H1 (cell line): ENCODE measurements at regions not wholly inside any gene's neighbourhood (a gene's known extent, or its start where the extent isn't known, plus 50 kb on each side); places are given as distances from the start of the nearest gene placed in this dataset.

Experiments used
- CTCF ChIA-PET: fragments of 300-600 bp; sonication (Branson Sonifier 250); formaldehyde crosslinking; loops from one replicate; lab custom pipeline; 2021; ENCODE audit not compliant: partially characterized antibody; lab: Charles Lee
- POLR2A ChIA-PET: fragments of 300-600 bp; sonication (Branson Sonifier 250); formaldehyde crosslinking; loops from one replicate; lab custom pipeline; 2021; ENCODE audit warnings: inconsistent platforms; ENCODE audit not compliant: partially characterized antibody; lab: Charles Lee
- DNase-seq, 2 experiments: peaks; one replicate each; pipeline versions ENCODE4 v3.0.0 to v3.0.0-alpha.2; 2010 to 2022; ENCODE audit warnings: low spot score in 2 of 2, low read depth in 1 of 2, mixed read lengths in 1 of 2
- FAIRE-seq: peaks from 2 replicates; lab custom pipeline; 2011; peaks lifted over from hg19 to GRCh38; lab: Jason Lieb, UNC
- H2AFZ ChIP-seq: 2 replicates; pipeline ENCODE4 v1.8.1; 2012; ENCODE audit warnings: low read length, inconsistent platforms
- H2AK5ac ChIP-seq: 2 replicates; pipeline ENCODE4 v1.6.1; 2013; ENCODE audit warnings: low read depth, low read length
- H2BK120ac ChIP-seq: replicated peaks from 2 replicates; pipeline ENCODE3; 2013; ENCODE audit warnings: low read depth, low read length, inconsistent platforms
- H2BK12ac ChIP-seq: 2 replicates; pipeline ENCODE4 v1.6.1; 2013; ENCODE audit warnings: low read depth, low read length
- H2BK15ac ChIP-seq: 2 replicates; pipeline ENCODE4 v1.6.1; 2013; ENCODE audit warnings: low read length
- H2BK20ac ChIP-seq: 2 replicates; pipeline ENCODE4 v1.6.1; 2013; ENCODE audit warnings: low read length
- H2BK5ac ChIP-seq: 2 replicates; pipeline ENCODE4 v1.6.1; 2013; ENCODE audit warnings: low read depth, low read length
- H3K14ac ChIP-seq: 2 replicates; pipeline ENCODE4 v1.6.1; 2013; ENCODE audit warnings: inconsistent platforms; ENCODE audit not compliant: insufficient read length
- H3K18ac ChIP-seq: 2 replicates; pipeline ENCODE4 v1.6.1; 2013; ENCODE audit warnings: low read length; ENCODE audit errors: extremely low read depth
- H3K23ac ChIP-seq: 2 replicates; pipeline ENCODE4 v1.6.1; 2013; ENCODE audit warnings: inconsistent platforms; ENCODE audit not compliant: insufficient read length
- H3K23me2 ChIP-seq: 2 replicates; pipeline ENCODE4 v1.6.1; 2013; ENCODE audit warnings: low read depth, low read length
- H3K27ac ChIP-seq: 2 replicates; pipeline ENCODE4 v1.6.1; 2011; ENCODE audit warnings: low read depth, low read length, inconsistent platforms
- H3K27me3 ChIP-seq, 4 experiments: replicated peaks in 1 of 4; 1 replicate in 1 of 4; 2 replicates in 3 of 4; pipeline versions ENCODE4 v1.6.1 to v1.8.1; 2011 to 2013; ENCODE audit warnings: low read length in 3 of 4, mild to moderate bottlenecking in 3 of 4, inconsistent platforms in 2 of 4, mixed read lengths in 2 of 4, moderate library complexity in 1 of 4; ENCODE audit not compliant: control insufficient read depth in 3 of 4, insufficient read depth in 3 of 4; ENCODE audit errors: extremely low read depth in 1 of 4
- H3K36me3 ChIP-seq, 4 experiments: 2 replicates each; pipeline versions ENCODE4 v1.6.1 to v1.8.1; 2011 to 2013; ENCODE audit warnings: mild to moderate bottlenecking in 4 of 4, low read length in 3 of 4, moderate library complexity in 2 of 4, control low read depth in 1 of 4, inconsistent platforms in 1 of 4; ENCODE audit not compliant: insufficient read depth in 4 of 4, control insufficient read depth in 2 of 4
- H3K4ac ChIP-seq: replicated peaks from 2 replicates; pipeline ENCODE3; 2013; ENCODE audit warnings: low read length, low read depth, mixed read lengths, inconsistent platforms; ENCODE audit not compliant: insufficient read length
- H3K4me1 ChIP-seq, 4 experiments: replicated peaks in 1 of 4; 1 replicate in 1 of 4; 2 replicates in 3 of 4; pipeline versions ENCODE4 v1.6.1 to v1.8.1; 2011 to 2013; ENCODE audit warnings: low read length in 3 of 4, inconsistent platforms in 2 of 4, mixed read lengths in 1 of 4; ENCODE audit not compliant: insufficient read depth in 4 of 4, control insufficient read depth in 3 of 4
- H3K4me2 ChIP-seq, 2 experiments: 2 replicates each; pipeline versions ENCODE4 v1.6.1 to v1.8.1; 2011 to 2013; ENCODE audit warnings: low read depth in 2 of 2, low read length in 2 of 2, control low read depth in 1 of 2, inconsistent platforms in 1 of 2, mild to moderate bottlenecking in 1 of 2; ENCODE audit not compliant: insufficient read depth in 1 of 2
- H3K4me3 ChIP-seq, 4 experiments: fragments of 200-600, 300-600 bp in 1 of 4; sonication (generic), shearing (Covaris generic), sonication (Bioruptor Twin) in 1 of 4; 2 replicates each; pipeline versions ENCODE4 v1.5.1 to v1.8.1; 2011 to 2016; ENCODE audit warnings: low read length in 4 of 4, low read depth in 3 of 4, control low read depth in 2 of 4, inconsistent platforms in 2 of 4, mild to moderate bottlenecking in 2 of 4, mixed read lengths in 1 of 4, moderate library complexity in 1 of 4; ENCODE audit not compliant: insufficient read depth in 2 of 4; ENCODE audit errors: extremely low read depth in 1 of 4
- H3K56ac ChIP-seq: replicated peaks from 2 replicates; pipeline ENCODE3; 2013; ENCODE audit warnings: low read depth, mild to moderate bottlenecking, mixed read lengths, low read length, inconsistent platforms; ENCODE audit not compliant: insufficient read length
- H3K79me1 ChIP-seq: 2 replicates; pipeline ENCODE4 v1.6.1; 2013; ENCODE audit warnings: low read depth, low read length, control low read depth
- H3K79me2 ChIP-seq, 2 experiments: 2 replicates each; pipeline versions ENCODE4 v1.6.1 to v1.8.1; 2012 to 2013; ENCODE audit warnings: low read length in 2 of 2, mild to moderate bottlenecking in 2 of 2, inconsistent platforms in 1 of 2; ENCODE audit not compliant: insufficient read depth in 2 of 2, control insufficient read depth in 1 of 2
- H3K9ac ChIP-seq, 4 experiments: replicated peaks in 1 of 4; 1 replicate in 1 of 4; 2 replicates in 3 of 4; pipeline versions ENCODE4 v1.6.1 to v1.8.1; 2011 to 2013; ENCODE audit warnings: low read depth in 3 of 4, low read length in 3 of 4, control low read depth in 2 of 4, mild to moderate bottlenecking in 2 of 4, moderate library complexity in 2 of 4, inconsistent platforms in 1 of 4; ENCODE audit errors: extremely low read depth in 1 of 4
- H3K9me3 ChIP-seq, 2 experiments: 2 replicates each; pipeline versions ENCODE4 v1.6.1 to v1.8.1; 2012 to 2013; ENCODE audit warnings: mild to moderate bottlenecking in 2 of 2, moderate library complexity in 2 of 2, control low read depth in 1 of 2, inconsistent platforms in 1 of 2, low read depth in 1 of 2, low read length in 1 of 2, mixed read lengths in 1 of 2; ENCODE audit not compliant: insufficient read depth in 2 of 2
- H4K20me1 ChIP-seq, 2 experiments: replicated peaks in 1 of 2; 2 replicates each; pipeline versions ENCODE3 to v1.8.1; 2011 to 2013; ENCODE audit warnings: inconsistent platforms in 2 of 2, low read length in 2 of 2, mild to moderate bottlenecking in 1 of 2; ENCODE audit not compliant: insufficient read depth in 2 of 2, control insufficient read depth in 1 of 2
- H4K5ac ChIP-seq: 2 replicates; pipeline ENCODE4 v1.6.1; 2013; ENCODE audit warnings: low read length, low read depth, mixed read lengths, inconsistent platforms; ENCODE audit not compliant: insufficient read length
- H4K8ac ChIP-seq: 2 replicates; pipeline ENCODE4 v1.8.0; 2013; ENCODE audit warnings: mild to moderate bottlenecking, moderate library complexity, low read length, inconsistent platforms; ENCODE audit not compliant: insufficient read depth; ENCODE audit errors: extremely low read depth
- H4K91ac ChIP-seq: replicated peaks from 2 replicates; pipeline ENCODE3; 2013; ENCODE audit warnings: low read length, mixed read lengths, inconsistent platforms; ENCODE audit not compliant: insufficient read length
- ATF3 ChIP-seq: IDR thresholded peaks from 2 replicates; pipeline ENCODE4 v1.6.1; 2011; ENCODE audit warnings: low read depth, mild to moderate bottlenecking, low read length; ENCODE audit not compliant: insufficient read depth
- NANOG ChIP-seq: IDR thresholded peaks from 2 replicates; pipeline ENCODE4 v1.6.1; 2011; ENCODE audit warnings: low read length, low read depth, mild to moderate bottlenecking, inconsistent platforms; ENCODE audit not compliant: insufficient read depth, poor library complexity, severe bottlenecking
- PHF8 ChIP-seq: fragments of 200-600 bp; sonication (generic); conservative IDR thresholded peaks from 2 replicates; pipeline ENCODE4 v1.7.1; 2012; ENCODE audit warnings: low read depth, mild to moderate bottlenecking, inconsistent platforms, low read length, moderate library complexity
- RXRA ChIP-seq: IDR thresholded peaks from 2 replicates; pipeline ENCODE4 v1.6.1; 2011; ENCODE audit warnings: low read depth, mild to moderate bottlenecking, low read length, moderate library complexity; ENCODE audit not compliant: insufficient read depth
- WGBS, 2 experiments: shearing (Covaris generic) in 1 of 2; methylation state at CpG; one replicate each; pipeline versions ENCODE4 v1.1.6 to v1.1.7; 2013 to 2015; ENCODE audit warnings: low lambda C conversion rate in 2 of 2, mixed read lengths in 2 of 2, inconsistent platforms in 1 of 2, low coverage in 1 of 2, missing lambda C conversion rate in 1 of 2; ENCODE audit not compliant: insufficient replicate concordance in 2 of 2, insufficient coverage in 1 of 2, insufficient read length in 1 of 2; ENCODE audit errors: extremely low coverage in 1 of 2, missing lambda C conversion rate in 1 of 2; 5-methylcytosine and 5-hydroxymethylcytosine counted together

DNA sequence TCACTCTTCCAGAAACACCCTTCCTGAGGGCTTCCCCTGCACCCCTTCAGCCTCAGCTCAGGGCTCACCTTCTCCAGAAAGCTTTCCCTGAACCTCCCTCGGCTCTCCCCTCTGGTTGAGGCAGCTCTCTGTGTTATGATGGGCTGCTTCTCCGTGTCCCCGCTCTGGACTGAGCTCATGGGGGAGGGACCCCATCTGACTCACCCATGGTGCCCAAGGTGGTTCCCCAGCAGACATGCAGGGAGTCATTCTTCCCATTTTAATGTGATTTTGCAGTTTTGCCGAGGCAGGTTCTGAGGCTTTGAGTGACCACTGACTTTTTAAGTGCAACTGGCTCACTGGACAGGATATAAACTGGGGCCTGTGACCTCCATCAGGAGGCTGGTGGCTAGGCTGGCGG is 495.1 kb downstream of the TBC1D22A start:
- H3K23ac ChIP-seq, result no peak overlapping the region
- CTCF ChIA-PET, result no interaction called here
- H3K18ac ChIP-seq, result no peak overlapping the region
- H2BK12ac ChIP-seq, result no peak overlapping the region
- no peaks in the 10 kb centered on the region for H3K23me2 ChIP-seq
- no peak overlapping the region for H3K4ac ChIP-seq
- peaks cover 71 to 73% of the 10 kb centered on the region in 2 experiments for H3K9me3 ChIP-seq
- H3K79me2 ChIP-seq, result no peaks in the 10 kb centered on the region
- H2AFZ ChIP-seq, result no peak overlapping the region
- no peak overlapping the region for H3K27ac ChIP-seq
- no peak overlapping the region for H2BK15ac ChIP-seq
- peaks cover 0 to 1% of the 10 kb centered on the region in 2 experiments for H4K20me1 ChIP-seq
- 71% methylated on average over 5 of the region's 5 CpGs; no CpG with 5 or more reads in 1 of the 2 experiments for WGBS, 2 experiments
- no peaks in the 10 kb centered on the region; a peak in 1 of 8 replicates for H3K36me3 ChIP-seq
- no peak overlapping the region for H3K14ac ChIP-seq
- no peaks in the 10 kb centered on the region for H3K27me3 ChIP-seq
- DNase-seq, result no peak
- FAIRE-seq, result no peak
- H3K56ac ChIP-seq, result no peak overlapping the region
- H4K5ac ChIP-seq, result no peak overlapping the region
- H4K91ac ChIP-seq, result no peak overlapping the region
- H3K9ac ChIP-seq, result no peak overlapping the region
- H3K4me1 ChIP-seq, result no peaks in the 10 kb centered on the region
- H2BK5ac ChIP-seq, result no peak overlapping the region
- POLR2A ChIA-PET, result no interaction called here
- H3K4me3 ChIP-seq, result no peak overlapping the region
- no peak overlapping the region for H2BK20ac ChIP-seq
- no peak overlapping the region for H2BK120ac ChIP-seq
- H2AK5ac ChIP-seq, result no peak overlapping the region
- no peak overlapping the region for H3K4me2 ChIP-seq
- no peak overlapping the region for H4K8ac ChIP-seq
- no peaks in the 10 kb centered on the region for H3K79me1 ChIP-seq
- TF ChIP-seq ATF3 (no peak), RXRA (no peak), NANOG (no peak), PHF8 (no peak)
